ENCODE measurements at regions not wholly inside any gene's neighbourhood (a gene's known extent, or its start where the extent isn't known, plus 50 kb on each side); places are given as distances from the start of the nearest gene placed in this dataset.
"Not testable (repeated sequence)": the region's sequence is repeated elsewhere in the genome, so short reads cannot be mapped to it uniquely, and the experiment has no call there.

- TF ChIP-seq CTCF (conservative IDR thresholded peaks at IDR 0.05; ENCODE audit: low read depth, low read length); EZH2 (IDR thresholded peaks at IDR 0.05; ENCODE audit: borderline replicate concordance, low read depth, low read length, poor library complexity, severe bottlenecking): not testable (repeated sequence)
These were observed 132.2 kb upstream of the MAMLD1 start for GRCh38 chrX:150230952-150231351.
